ENCODE measurements at regions not wholly inside any gene's neighbourhood (a gene's known extent, or its start where the extent isn't known, plus 50 kb on each side); places are given as distances from the start of the nearest gene placed in this dataset.
"Not testable (repeated sequence)": the region's sequence is repeated elsewhere in the genome, so short reads cannot be mapped to it uniquely, and the experiment has no call there.

DNA sequence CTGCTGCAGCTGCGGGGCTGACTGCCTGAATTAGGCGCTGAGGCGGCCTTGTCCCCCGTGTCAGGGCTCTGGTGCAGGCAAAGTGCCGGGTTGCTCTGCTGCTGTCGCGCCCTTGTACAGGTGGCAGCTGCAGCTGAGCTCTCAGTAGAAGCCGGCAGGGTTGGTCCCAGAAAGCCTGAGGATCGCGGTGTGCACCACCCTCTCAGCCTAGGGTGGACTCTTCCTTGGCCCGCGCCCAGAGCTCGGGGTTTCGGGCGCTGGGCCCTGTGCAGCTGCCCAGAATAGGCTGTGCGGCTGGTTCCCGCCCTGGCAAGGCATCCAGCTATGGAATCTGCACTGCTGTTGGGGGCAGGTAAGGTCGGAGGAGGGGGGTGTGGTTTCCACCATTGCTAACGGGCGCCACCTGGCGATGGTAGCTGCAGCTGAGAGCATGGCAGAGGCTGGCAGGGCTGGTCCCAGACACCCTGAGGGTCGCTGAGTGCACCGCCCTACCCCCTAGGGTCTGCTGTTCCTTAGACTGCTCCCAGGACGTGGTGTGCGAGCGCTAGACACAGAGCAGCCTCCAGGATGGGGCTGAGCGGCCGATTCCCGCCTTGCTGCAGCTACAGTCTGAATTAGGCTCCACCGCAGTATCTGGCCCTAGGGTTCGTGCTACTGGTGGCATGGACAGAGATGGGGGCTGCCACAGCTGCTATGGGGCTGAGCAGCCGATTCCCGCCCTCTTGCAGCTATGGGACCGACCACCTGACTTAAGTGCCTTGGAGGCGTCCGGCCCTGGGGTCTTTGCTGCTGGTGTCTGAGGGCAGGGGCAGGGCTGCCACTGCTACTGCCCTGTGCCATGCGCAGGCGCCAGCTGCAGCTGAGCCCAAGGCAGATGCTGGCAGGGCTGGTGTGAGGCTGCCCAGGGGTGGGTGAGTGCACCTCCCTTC is 145.0 kb downstream of the CCDC74A start:
- H4K20me1 ChIP-seq (ENCODE audit: control insufficient read depth, extremely low read depth, insufficient read depth, low read length); dilution Hi-C loops (cut with MboI; ENCODE audit: extremely low pct_ligation_motif_present, low sequenced_read_pairs); H3K36me3 ChIP-seq (ENCODE audit: control insufficient read depth in 2 of 2, extremely low read depth in 1 of 2, insufficient read depth in 2 of 2, low read length in 2 of 2); H3K27ac ChIP-seq (ENCODE audit: control insufficient read depth, insufficient read depth, low read length); H3K9ac ChIP-seq (ENCODE audit: control insufficient read depth, extremely low read depth, insufficient read depth, low read length); FAIRE-seq; H3K9me3 ChIP-seq (ENCODE audit: control insufficient read depth, low read depth, low read length); H3K27me3 ChIP-seq (ENCODE audit: control insufficient read depth, extremely low read depth, insufficient read depth, low read length); H3K79me2 ChIP-seq (ENCODE audit: control insufficient read depth, insufficient read depth, low read length); H3K9me1 ChIP-seq (ENCODE audit: control insufficient read depth, extremely low read depth, insufficient read depth, low read length): not testable (repeated sequence)
- TF ChIP-seq, protein P1, sequence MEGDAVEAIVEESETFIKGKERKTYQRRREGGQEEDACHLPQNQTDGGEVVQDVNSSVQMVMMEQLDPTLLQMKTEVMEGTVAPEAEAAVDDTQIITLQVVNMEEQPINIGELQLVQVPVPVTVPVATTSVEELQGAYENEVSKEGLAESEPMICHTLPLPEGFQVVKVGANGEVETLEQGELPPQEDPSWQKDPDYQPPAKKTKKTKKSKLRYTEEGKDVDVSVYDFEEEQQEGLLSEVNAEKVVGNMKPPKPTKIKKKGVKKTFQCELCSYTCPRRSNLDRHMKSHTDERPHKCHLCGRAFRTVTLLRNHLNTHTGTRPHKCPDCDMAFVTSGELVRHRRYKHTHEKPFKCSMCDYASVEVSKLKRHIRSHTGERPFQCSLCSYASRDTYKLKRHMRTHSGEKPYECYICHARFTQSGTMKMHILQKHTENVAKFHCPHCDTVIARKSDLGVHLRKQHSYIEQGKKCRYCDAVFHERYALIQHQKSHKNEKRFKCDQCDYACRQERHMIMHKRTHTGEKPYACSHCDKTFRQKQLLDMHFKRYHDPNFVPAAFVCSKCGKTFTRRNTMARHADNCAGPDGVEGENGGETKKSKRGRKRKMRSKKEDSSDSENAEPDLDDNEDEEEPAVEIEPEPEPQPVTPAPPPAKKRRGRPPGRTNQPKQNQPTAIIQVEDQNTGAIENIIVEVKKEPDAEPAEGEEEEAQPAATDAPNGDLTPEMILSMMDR (optimal IDR thresholded peaks at IDR 0.05 in 1 of 3, IDR thresholded peaks at IDR 0.05 in 1 of 3, conservative IDR thresholded peaks at IDR 0.05 in 1 of 3; ENCODE audit: extremely low read depth in 1 of 3, insufficient read depth in 2 of 3, low read length in 3 of 3) = peak; percentile 49 to 76 (median 53)
- Histone ChIP-seq H3K4me2 (ENCODE audit: control insufficient read depth, extremely low read depth, insufficient read depth, low read depth, low read length) (peak overlapping the region; percentile 62), H3K4me1 (ENCODE audit: control insufficient read depth, extremely low read depth, insufficient read depth, low read length) (peaks cover 27% of the 10 kb centered on the region), H3K4me3 (ENCODE audit: control insufficient read depth in 2 of 3, extremely low read depth in 1 of 3, insufficient read depth in 2 of 3, low read depth in 1 of 3, low read length in 3 of 3) (peak overlapping the region in 1 of 3 experiments; percentile 26), H2AFZ (ENCODE audit: control insufficient read depth, low read length) (peak overlapping the region; percentile 68)
- peak; percentile 21 for DNase-seq (ENCODE audit: low read depth, low spot score)

DNA sequence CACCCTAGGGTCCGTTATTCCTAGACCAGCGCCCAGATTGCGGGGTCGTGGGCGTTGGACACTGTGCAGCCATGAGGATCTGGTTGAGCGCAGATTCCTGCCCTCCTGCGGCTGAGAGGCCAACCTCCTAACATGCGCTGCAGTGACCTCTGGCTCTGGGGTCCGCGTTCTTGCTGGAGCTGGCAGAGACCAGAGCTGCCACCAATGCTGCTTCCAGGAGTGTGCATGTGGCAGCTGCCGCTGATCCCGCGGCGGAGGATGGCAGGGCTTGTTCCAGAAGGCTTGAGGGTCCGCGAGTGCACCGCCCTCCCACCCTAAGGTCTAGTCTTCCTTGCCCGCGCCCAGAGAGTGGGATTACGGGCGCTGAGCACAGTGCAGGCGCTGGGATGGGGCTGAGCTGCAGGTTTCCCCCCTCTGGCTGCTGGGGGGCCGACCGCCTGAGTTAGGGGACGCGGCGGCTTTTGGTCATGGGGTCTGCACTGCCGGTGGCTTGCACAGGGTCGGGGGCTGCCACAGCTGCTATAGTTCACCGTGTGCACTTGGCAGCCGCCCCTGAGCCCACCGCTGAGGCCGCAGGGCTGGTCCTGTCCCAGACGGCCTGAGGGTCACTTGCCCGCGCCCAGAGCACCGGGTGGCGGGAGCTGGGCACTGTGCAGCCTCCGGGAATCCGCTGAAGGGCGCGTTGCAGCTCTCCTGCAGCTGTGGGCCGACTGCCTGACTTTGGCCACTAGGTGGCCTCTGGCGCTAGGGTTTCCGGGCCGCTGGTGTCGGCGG is 145.9 kb downstream of the CCDC74A start:
- DNase-seq (ENCODE audit: low read depth, low spot score) (no peak), FAIRE-seq (no peak)
- Histone ChIP-seq H3K4me3 (ENCODE audit: control insufficient read depth in 2 of 3, extremely low read depth in 1 of 3, insufficient read depth in 2 of 3, low read depth in 1 of 3, low read length in 3 of 3) (peak overlapping the region in 2 of 3 experiments; percentile 25 to 26), H4K20me1 (ENCODE audit: control insufficient read depth, extremely low read depth, insufficient read depth, low read length) (no peaks in the 10 kb centered on the region), H3K9me3 (ENCODE audit: control insufficient read depth, low read depth, low read length) (no peaks in the 10 kb centered on the region), H3K9me1 (ENCODE audit: control insufficient read depth, extremely low read depth, insufficient read depth, low read length) (no peaks in the 10 kb centered on the region), H3K36me3 (ENCODE audit: control insufficient read depth in 2 of 2, extremely low read depth in 1 of 2, insufficient read depth in 2 of 2, low read length in 2 of 2) (no peaks in the 10 kb centered on the region), H3K79me2 (ENCODE audit: control insufficient read depth, insufficient read depth, low read length) (no peaks in the 10 kb centered on the region), H3K4me2 (ENCODE audit: control insufficient read depth, extremely low read depth, insufficient read depth, low read depth, low read length) (peak overlapping the region; percentile 62), H3K4me1 (ENCODE audit: control insufficient read depth, extremely low read depth, insufficient read depth, low read length) (peaks cover 25% of the 10 kb centered on the region), H3K27ac (ENCODE audit: control insufficient read depth, insufficient read depth, low read length) (no peak overlapping the region), H3K9ac (ENCODE audit: control insufficient read depth, extremely low read depth, insufficient read depth, low read length) (no peak overlapping the region), H2AFZ (ENCODE audit: control insufficient read depth, low read length) (peak overlapping the region; percentile 68), H3K27me3 (ENCODE audit: control insufficient read depth, extremely low read depth, insufficient read depth, low read length) (peaks cover 4% of the 10 kb centered on the region)
- dilution Hi-C loops (cut with MboI; ENCODE audit: extremely low pct_ligation_motif_present, low sequenced_read_pairs) = no loop called here
- no peak for TF ChIP-seq EZH2 (IDR thresholded peaks at IDR 0.05; ENCODE audit: low read length)
- TF ChIP-seq, protein P1 (optimal IDR thresholded peaks at IDR 0.05 in 1 of 3, IDR thresholded peaks at IDR 0.05 in 1 of 3, conservative IDR thresholded peaks at IDR 0.05 in 1 of 3; ENCODE audit: extremely low read depth in 1 of 3, insufficient read depth in 2 of 3, low read length in 3 of 3) = peak; percentile 56 to 91 (median 58)
